Cortex of kidney (tissue), 1 donor: ENCODE measurements at regions not wholly inside any gene's neighbourhood (a gene's known extent, or its start where the extent isn't known, plus 50 kb on each side); places are given as distances from the start of the nearest gene placed in this dataset.

Experiments used
- DNase-seq: peaks from one replicate; lab custom pipeline; 2025; lab: John Stamatoyannopoulos, UW

DNA sequence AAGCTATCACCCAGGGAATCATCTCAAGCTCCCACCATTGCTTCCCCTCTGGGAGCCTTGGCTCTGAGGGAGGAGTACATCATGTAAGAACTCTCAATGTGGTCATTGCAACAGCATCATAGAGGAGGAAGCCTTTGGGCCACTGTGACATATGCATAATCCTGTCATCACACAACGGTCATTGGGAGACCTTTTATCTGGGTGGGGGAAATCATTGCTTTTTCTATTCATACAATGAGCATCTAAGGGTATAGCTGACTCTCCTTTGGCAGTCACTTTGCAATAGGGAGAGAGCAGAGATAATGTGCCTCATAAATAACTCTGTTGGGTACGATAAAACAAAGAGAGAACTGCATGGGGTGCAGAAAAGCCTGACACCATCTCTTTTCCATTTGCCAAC is 155.2 kb upstream of the KCNIP4 start:
- DNase-seq: no peak

DNA sequence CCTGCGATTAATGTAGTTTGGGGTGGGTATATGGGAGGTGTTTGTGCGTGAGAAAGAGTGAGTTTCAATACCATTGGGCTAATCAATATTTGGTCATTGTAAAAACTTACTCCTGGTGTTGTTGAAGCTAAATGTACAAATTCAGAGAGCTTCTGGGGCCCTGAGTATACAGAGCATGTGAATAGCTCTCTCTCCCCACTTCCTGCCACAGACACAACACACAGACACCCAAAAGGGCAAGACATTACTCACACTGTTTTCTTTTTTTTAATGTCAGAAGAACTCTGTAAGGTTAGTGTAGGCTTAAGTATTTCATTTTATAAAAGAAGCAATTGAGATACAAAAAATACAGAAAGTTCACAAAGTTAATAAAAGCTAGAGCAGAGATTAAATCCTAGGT is 151.3 kb upstream of the KCNIP4 start:
- DNase-seq: no peak

DNA sequence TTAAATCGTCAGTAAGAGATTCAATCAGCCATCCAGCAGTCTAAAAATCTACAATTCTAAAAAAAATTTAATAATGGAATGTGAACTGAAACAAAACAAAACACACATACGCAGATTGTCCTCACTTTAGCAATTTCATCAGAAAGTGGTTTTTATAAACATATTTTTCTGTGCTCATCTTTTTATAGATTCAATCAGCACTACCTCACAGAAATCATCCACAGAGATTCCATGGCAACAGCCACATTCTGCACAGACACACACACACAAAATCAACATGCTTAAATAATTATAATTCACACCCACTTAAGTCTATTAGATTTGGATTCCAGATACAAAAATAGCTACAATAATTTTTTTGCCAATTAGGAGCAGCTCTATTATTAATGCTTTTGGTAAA is 149.0 kb upstream of the KCNIP4 start:
- DNase-seq: no peak

GRCh38 chr4:22094217-22094616 is 145.6 kb upstream of the KCNIP4 start:
- DNase-seq: no peak

DNA sequence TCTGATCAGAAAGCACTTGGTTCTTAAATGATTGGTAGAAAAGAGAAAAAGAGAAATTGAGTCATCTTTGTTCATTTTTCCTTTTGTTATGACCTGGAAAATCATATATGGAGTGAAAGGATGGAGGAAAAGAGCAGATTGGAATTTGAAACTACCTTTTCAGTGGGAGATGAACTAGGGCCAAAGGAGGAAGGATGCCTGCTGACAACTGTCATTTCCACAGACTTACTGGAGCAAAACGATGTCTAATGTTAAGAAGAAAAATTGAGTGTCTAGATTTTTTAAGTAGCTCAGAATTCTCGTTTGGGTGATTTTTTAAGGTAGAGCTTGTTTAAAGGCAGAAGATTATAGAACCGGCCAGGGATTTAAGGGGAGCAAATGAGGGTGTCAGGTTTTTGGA is 144.6 kb upstream of the KCNIP4 start:
- no peak for DNase-seq

- no peak for DNase-seq
Observed at GRCh38 chr4:22091906-22092305, 143.3 kb upstream of the KCNIP4 start.

GRCh38 chr4:22091352-22091717 is 142.8 kb upstream of the KCNIP4 start:
- DNase-seq: no peak

DNA sequence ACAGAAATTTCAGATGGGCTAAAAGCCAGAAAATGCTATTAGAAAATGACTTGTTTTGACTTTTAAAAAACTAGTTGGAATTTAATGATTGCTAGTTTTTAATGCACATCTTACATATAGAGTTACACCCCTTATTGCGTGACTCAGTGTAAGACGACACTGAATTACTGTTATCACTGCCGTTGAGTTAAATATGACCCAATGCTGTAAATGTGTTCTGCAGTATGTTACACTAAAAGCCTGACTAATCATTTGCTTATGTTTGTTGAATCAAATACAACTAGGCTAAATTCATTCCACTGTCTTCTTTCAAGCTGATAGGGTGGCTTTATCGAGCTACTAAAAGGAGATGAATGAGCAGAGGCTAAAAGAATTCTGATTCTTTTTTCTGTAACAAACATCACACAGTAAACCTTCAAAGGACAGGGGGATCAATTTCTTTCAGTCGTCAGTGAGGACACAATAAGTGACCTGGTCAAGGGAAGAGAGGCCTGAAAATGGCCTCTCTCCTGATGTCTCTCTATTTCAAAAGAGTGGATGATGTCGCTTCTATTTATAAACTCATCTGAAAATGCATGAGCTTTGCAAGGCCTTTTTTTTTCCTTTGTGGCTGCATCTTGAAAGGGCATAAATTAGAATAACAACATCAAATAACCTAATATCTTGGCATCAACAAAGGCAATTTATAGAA is 142.2 kb upstream of the KCNIP4 start:
- DNase-seq: no peak

DNA sequence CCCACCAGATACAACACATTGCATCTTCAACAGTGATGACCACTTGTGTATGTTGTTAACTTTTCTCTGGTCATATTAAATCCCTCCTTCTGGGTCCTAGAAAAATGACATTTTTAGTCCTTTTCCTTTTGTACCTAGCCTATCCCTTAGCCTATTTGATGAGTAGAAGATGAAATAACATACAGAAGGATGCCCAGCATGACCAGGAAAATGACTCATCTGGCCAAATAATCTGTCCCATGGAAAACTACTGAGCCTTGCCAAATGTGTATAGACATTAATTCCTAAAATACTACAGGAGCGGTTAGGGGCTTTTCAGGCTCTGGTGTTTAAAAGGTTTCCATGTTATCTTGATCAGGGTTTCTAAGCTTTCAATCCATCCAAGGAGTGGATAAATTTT is 129.0 kb upstream of the KCNIP4 start:
- no peak for DNase-seq

- no peak for DNase-seq
Observed at GRCh38 chr4:22072726-22073125, 124.2 kb upstream of the KCNIP4 start.

GRCh38 chr4:22072240-22072639 is 123.7 kb upstream of the KCNIP4 start:
- no peak for DNase-seq

GRCh38 chr4:22071749-22072148 is 123.2 kb upstream of the KCNIP4 start:
- no peak for DNase-seq

- DNase-seq: no peak
Observed at GRCh38 chr4:22070256-22070655, 121.7 kb upstream of the KCNIP4 start.

DNA sequence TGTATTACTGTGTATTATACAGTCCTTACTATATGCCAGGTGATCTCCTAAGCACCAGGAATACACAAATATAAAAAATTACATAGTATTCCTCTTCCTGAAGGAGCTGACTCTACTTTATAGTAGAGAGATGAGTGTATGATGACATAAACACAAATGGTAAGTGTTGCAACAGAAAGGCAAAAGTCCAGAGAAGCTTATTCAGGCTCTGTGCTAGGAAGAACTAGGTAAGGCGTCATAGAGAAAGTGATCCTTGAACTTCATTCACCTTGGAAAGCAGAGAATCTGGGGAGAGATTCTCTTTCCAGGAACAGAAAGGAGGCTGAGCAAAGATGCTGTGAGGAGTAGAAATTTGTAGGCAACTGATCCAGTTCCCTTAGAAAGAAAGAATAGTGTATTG is 115.0 kb upstream of the KCNIP4 start:
- DNase-seq: no peak

GRCh38 chr4:22062676-22063075 is 114.1 kb upstream of the KCNIP4 start:
- DNase-seq: no peak

DNA sequence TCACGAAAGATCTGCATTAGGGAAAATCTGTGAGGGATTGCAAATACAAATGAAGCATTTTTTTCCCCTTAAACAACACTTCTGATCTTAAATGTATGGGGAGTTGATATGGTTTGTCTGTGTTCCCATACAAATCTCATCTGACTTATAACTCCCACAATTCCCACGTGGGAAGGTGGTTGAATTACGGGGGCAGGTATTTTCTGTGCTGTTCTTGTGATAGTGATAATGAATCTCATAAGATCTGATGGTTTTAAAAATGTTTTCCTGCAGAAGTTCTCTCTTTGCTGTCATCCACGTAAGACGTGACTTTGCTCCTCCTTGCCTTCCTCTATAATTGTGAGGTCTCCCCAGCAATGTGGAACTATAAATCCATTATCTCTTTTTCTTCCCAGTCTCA is 107.4 kb upstream of the KCNIP4 start:
- DNase-seq: no peak

GRCh38 chr4:22052076-22052475 is 103.5 kb upstream of the KCNIP4 start:
- no peak for DNase-seq

GRCh38 chr4:22048323-22048722 is 99.8 kb upstream of the KCNIP4 start:
- DNase-seq: no peak

DNA sequence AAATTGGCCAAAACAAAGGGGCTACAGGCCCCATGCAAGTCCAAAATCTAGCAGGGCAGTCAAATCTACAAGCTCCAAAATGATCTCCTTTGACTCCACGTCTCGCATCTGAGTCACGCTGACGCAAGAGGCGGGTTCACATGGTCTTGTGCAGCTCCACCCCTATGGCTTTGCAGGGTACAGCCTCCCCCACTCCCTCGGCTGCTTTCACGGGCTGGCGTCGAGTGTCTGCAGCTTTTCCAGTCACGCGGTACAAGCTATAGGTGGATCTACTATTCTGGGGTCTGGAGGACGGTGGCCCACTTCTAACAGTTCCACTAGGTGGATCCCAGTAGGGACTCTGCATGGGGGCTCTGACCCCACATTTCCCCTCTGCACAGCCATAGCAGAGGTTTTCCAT is 99.2 kb upstream of the KCNIP4 start:
- DNase-seq: no peak

DNA sequence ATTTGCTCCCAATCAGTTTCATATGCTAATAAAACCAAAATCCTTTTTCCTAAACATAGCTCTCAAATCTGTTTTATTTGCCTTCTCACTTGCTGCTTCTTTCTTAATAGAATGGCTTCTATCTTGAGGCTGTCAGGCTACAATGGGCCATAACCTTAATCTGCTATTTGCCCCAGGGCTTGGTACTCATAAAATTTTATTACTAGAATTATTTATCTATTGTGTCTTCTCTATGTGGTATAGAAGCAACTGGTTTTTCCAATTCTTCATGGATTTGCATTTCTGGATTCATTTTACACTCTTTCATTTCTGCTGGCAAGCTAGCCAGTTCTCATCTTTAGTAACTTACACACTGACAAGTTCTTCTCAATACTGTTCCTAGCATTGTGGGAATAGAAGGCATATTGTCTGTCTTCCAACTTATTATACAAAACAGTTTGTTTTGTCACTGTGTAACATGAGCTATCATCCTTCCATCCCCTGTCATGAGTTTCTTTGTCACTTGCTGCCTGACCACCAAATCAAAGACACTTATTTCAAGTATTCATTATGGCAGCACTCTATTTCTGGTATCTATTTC is 96.6 kb upstream of the KCNIP4 start:
- DNase-seq: no peak

GRCh38 chr4:22031423-22031822 is 82.9 kb upstream of the KCNIP4 start:
- no peak for DNase-seq

DNA sequence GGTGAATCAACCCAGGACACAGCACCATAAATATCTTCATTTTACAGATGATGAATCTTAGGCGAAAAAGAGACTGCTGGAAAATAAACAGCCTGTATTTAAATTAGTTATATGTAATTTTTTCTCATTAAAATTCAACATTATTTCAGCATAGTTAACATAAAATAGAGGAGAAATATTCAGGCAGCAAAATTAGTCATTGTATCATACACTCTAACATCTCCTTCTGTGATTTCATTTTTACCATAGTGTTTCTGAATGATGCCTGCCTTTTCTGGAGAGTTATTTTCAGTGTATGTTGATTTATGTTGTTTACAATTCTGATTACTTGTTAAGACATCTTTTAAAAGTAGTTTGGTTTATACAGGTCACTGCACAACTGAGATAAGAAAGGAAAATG is 82.3 kb upstream of the KCNIP4 start:
- DNase-seq: no peak

GRCh38 chr4:22030307-22030706 is 81.7 kb upstream of the KCNIP4 start:
- DNase-seq: no peak

DNA sequence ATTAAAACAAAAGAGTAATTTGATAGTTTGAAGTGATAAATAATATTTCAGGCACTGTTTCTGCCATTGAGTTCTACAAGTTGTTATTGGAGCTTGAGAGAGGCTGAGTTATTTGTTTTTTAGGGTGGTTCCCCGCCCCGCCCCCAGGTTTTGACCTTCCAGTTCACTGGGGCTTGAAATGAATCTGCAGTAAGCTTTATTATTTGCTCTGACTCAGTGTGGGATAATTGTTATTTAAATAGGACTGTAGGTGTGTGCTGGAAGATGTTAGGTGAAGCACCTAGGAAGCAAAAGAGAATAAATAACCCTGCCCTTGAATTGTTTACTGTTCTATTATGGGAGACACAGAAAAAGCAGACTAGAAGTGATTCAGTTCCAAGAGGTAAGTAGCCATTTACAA is 81.2 kb upstream of the KCNIP4 start:
- DNase-seq: no peak
